ENCODE measurements at regions not wholly inside any gene's neighbourhood (a gene's known extent, or its start where the extent isn't known, plus 50 kb on each side); places are given as distances from the start of the nearest gene placed in this dataset.

DNA sequence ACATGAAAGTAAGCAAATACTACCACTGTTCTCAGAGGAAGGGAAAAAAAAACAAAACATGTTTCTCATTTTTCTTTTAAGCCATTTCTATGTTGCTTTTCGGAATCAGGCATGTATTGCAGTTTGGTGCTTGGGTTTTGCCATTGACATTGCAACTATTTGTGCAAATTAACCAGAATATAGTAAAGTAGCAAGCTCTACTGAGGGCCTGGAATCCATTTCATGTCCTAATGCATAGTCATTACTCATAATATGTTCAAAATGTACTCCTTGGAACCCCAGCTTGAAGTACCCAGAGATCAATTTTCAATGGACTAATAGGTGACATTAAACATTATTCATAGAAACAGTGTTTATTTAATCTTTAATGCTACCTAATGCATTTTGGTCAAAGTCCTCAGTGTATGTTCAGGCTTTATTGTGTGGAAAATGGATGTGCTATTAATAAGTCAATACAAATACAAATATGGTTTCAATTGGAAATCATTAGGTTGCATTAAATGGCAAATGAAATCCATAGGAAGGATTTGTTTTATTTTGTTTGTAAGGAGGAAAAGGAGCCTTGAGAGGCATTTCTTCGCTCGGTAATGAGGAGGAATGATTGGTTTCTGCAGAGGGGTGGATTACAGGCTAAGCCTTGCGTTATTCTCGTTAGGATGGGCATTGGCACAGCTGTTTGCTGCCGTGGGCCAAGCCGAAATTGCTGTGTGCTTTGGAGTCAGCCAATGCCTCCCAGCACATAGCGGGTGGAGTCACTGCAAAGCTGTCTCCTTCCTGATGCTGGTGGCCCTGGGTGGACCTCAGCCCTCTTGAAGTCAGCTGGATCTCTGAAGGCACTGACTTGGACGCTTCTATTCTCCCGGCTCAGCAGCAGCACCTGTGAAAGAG, 56.4 kb downstream of the MYCN start:
- no peak for DNase-seq
- no peaks in the 10 kb centered on the region for H3K4me1 ChIP-seq
- no peak overlapping the region for H3K4me3 ChIP-seq
- H3K9me3 ChIP-seq: no peaks in the 10 kb centered on the region
- H3K27ac ChIP-seq: no peak overlapping the region
- intact Hi-C loops (cut with DNase I): no loop called here
- H3K27me3 ChIP-seq: peaks cover 0 to 6% (median 0%) of the 10 kb centered on the region in 4 donors
- WGBS, 2 donors: 39 to 70% methylated on average over 9 to 10 of the region's 10 CpGs
- H3K36me3 ChIP-seq: no peaks in the 10 kb centered on the region
- TF ChIP-seq, protein P1, sequence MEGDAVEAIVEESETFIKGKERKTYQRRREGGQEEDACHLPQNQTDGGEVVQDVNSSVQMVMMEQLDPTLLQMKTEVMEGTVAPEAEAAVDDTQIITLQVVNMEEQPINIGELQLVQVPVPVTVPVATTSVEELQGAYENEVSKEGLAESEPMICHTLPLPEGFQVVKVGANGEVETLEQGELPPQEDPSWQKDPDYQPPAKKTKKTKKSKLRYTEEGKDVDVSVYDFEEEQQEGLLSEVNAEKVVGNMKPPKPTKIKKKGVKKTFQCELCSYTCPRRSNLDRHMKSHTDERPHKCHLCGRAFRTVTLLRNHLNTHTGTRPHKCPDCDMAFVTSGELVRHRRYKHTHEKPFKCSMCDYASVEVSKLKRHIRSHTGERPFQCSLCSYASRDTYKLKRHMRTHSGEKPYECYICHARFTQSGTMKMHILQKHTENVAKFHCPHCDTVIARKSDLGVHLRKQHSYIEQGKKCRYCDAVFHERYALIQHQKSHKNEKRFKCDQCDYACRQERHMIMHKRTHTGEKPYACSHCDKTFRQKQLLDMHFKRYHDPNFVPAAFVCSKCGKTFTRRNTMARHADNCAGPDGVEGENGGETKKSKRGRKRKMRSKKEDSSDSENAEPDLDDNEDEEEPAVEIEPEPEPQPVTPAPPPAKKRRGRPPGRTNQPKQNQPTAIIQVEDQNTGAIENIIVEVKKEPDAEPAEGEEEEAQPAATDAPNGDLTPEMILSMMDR (IDR thresholded peaks at IDR 0.05): no peak
- TF ChIP-seq POLR2A (IDR thresholded peaks at IDR 0.05): no peak

Small RNA genes in the stretch of these regions (small RNA-seq; reads per million reads assigned to genes)
- gene AC174048.1 (0 reads per million in 4 donors), gene RF00561 (0 reads per million in 4 donors)
